K562 (cell line): ENCODE measurements at regions not wholly inside any gene's neighbourhood (a gene's known extent, or its start where the extent isn't known, plus 50 kb on each side); places are given as distances from the start of the nearest gene placed in this dataset.

Source experiments
- CBFB ChIP-seq: sonication (generic); formaldehyde crosslinking; IDR thresholded peaks from 2 replicates; pipeline ENCODE4 v1.4.0; 2020; ENCODE audit warnings: mild to moderate bottlenecking, missing genetic modification reagents
- CEBPZ ChIP-seq: fragments of 150-350 bp; IDR thresholded peaks from 2 replicates; pipeline ENCODE4 v1.6.1; 2014; ENCODE audit warnings: low read depth, mild to moderate bottlenecking, low read length, borderline replicate concordance
- CTCF ChIP-seq, 3 experiments: IDR thresholded peaks in 2 of 3; conservative IDR thresholded peaks in 1 of 3; 2 replicates each; pipeline ENCODE4 v1.5.1; 2011 to 2012; ENCODE audit warnings: low read length in 3 of 3, mild to moderate bottlenecking in 3 of 3, control low read depth in 2 of 3, improper control_type of control experiment in 1 of 3, inconsistent platforms in 1 of 3, low read depth in 1 of 3, mixed read lengths in 1 of 3, moderate library complexity in 1 of 3; ENCODE audit not compliant: insufficient read depth in 2 of 3
- EP300 ChIP-seq: IDR thresholded peaks from 2 replicates; pipeline ENCODE4 v1.6.1; 2012; ENCODE audit warnings: low read length, improper control_type of control experiment
- ETV6 ChIP-seq, 3 experiments: fragments of 150-350 bp in 1 of 3; sonication (generic) in 1 of 3; formaldehyde crosslinking in 1 of 3; IDR thresholded peaks; 2 replicates each; pipeline versions ENCODE4 v1.6.1 to v1.8.0; 2014 to 2022; ENCODE audit warnings: borderline replicate concordance in 2 of 3, low read depth in 2 of 3, antibody characterized with exemption in 1 of 3, low read length in 1 of 3, mild to moderate bottlenecking in 1 of 3, missing genetic modification reagents in 1 of 3
- FOS ChIP-seq: IDR thresholded peaks from 3 replicates; pipeline ENCODE4 v1.6.1; 2011; ENCODE audit not compliant: insufficient read length; ENCODE audit errors: extremely low read depth
- MIER1 ChIP-seq: fragments of 450-650 bp; IDR thresholded peaks from 2 replicates; pipeline ENCODE4 v1.6.1; 2016; ENCODE audit warnings: antibody characterized with exemption, mild to moderate bottlenecking, low read depth
- NRF1 ChIP-seq, 2 experiments: fragments of 450-650 bp; IDR thresholded peaks in 1 of 2; conservative IDR thresholded peaks in 1 of 2; 2 replicates each; pipeline ENCODE4 v1.6.1; 2014; ENCODE audit warnings: mild to moderate bottlenecking in 2 of 2
- PBX2 ChIP-seq, 2 experiments: IDR thresholded peaks in 1 of 2; conservative IDR thresholded peaks in 1 of 2; 2 replicates each; pipeline ENCODE4 v1.6.1; 2016; ENCODE audit warnings: low read depth in 2 of 2, mild to moderate bottlenecking in 1 of 2, missing compliant biosample characterization in 1 of 2, missing genetic modification characterization in 1 of 2, moderate library complexity in 1 of 2
- POLR2A ChIP-seq: fragments of 450-650 bp; conservative IDR thresholded peaks from 2 replicates; pipeline ENCODE4 v1.6.1; 2016
- RCOR1 ChIP-seq, 2 experiments: IDR thresholded peaks; 2 replicates each; pipeline ENCODE4 v1.6.1; 2012; ENCODE audit warnings: low read depth in 2 of 2, low read length in 2 of 2, borderline replicate concordance in 1 of 2, improper control_type of control experiment in 1 of 2
- SMAD4 ChIP-seq: fragments of 250-450 bp; sonication (Bioruptor Pico); conservative IDR thresholded peaks from 2 replicates; pipeline ENCODE4 v1.8.0; 2021; ENCODE audit warnings: inconsistent platforms, mild to moderate bottlenecking, moderate library complexity
- SUPT5H ChIP-seq: fragments of 450-650 bp; IDR thresholded peaks from 2 replicates; pipeline ENCODE4 v1.6.1; 2016

GRCh38 chr11:67732045-67732787, 57.8 kb upstream of the ALDH3B2 start:
- TF ChIP-seq SUPT5H (no peak), CTCF (IDR thresholded peaks at IDR 0.05 in 2 of 3, conservative IDR thresholded peaks at IDR 0.05 in 1 of 3; ENCODE audit: insufficient read depth in 2 of 3, low read depth in 1 of 3, low read length in 3 of 3) (peak; percentile 35 to 67 (median 50)), RCOR1 (IDR thresholded peaks at IDR 0.05; ENCODE audit: borderline replicate concordance in 1 of 2, low read depth in 2 of 2, low read length in 2 of 2) (no peak), ETV6 (IDR thresholded peaks at IDR 0.05; ENCODE audit: borderline replicate concordance in 1 of 2, low read depth in 2 of 2, low read length in 1 of 2) (no peak), ETV6 (CRISPR knock-in tag; IDR thresholded peaks at IDR 0.05; ENCODE audit: borderline replicate concordance) (no peak), PBX2 (CRISPR knock-in tag; IDR thresholded peaks at IDR 0.05; ENCODE audit: low read depth) (no peak), PBX2 (tag; conservative IDR thresholded peaks at IDR 0.05; ENCODE audit: low read depth) (no peak), CEBPZ (no peak), SMAD4 (CRISPR knock-in tag) (no peak), CBFB (CRISPR knock-in tag) (no peak), FOS (no peak), NRF1 (conservative IDR thresholded peaks at IDR 0.05 in 1 of 2, IDR thresholded peaks at IDR 0.05 in 1 of 2) (no peak), POLR2A (no peak), MIER1 (no peak), EP300 (no peak)
